ENCODE measurements at regions not wholly inside any gene's neighbourhood (a gene's known extent, or its start where the extent isn't known, plus 50 kb on each side); places are given as distances from the start of the nearest gene placed in this dataset.

DNA sequence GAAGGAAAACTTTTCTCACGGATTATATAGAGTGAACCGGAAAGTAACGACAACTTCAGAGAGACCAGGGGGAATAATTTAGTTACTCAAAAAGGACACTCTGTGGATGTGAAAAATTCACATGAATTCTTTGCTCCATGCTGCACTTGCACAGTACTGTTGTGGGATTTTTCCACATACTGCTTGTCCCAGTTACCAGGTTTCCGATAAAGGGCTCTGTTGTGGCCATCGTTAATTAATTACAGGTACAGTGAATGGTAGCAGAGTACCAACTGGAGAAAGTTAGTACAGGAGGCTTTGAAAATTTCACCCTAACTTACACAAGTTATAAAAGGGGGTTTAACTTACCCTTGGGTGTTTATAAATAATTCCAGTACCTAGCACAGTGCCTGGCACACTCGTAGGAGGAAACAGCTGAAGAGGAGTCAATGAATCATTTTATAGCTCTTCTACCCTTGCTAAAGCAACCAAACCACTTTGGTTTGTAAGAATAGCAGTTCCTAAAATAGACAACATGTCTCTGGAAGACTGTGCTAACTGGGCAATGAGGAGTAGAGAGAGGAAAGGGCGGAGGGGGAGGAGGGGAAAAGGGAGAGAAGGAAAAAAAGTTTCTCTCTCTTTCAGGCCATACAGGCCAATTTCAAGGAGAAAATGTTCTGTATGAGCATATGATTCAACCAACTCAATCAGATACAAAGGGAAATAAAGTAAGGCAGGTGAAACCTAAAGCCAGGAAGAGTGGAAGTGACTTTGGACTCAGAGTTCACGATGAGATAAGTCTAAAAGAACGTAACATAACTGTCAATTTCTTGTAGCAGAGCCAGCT lies 98.3 kb upstream of the MAGI3 start:
- TF ChIP-seq NR2F2 (IDR thresholded peaks at IDR 0.05) (no peak), HNF4A (conservative IDR thresholded peaks at IDR 0.05) (no peak), HNF4G (IDR thresholded peaks at IDR 0.05) (no peak), ATF3 (IDR thresholded peaks at IDR 0.05) (no peak), RXRA (IDR thresholded peaks at IDR 0.05) (no peak), GABPA (IDR thresholded peaks at IDR 0.05 in 1 of 2, conservative IDR thresholded peaks at IDR 0.05 in 1 of 2) (no peak), EGR1 (IDR thresholded peaks at IDR 0.05; ENCODE audit: low read depth in 2 of 2) (no peak), FOXA2 (IDR thresholded peaks at IDR 0.05) (no peak), TAF1 (conservative IDR thresholded peaks at IDR 0.05) (no peak), YY1 (IDR thresholded peaks at IDR 0.05) (no peak), FOXA1 (IDR thresholded peaks at IDR 0.05) (no peak), MAX (IDR thresholded peaks at IDR 0.05) (no peak), CTCF (IDR thresholded peaks at IDR 0.05; ENCODE audit: low read depth, low read length, missing input control) (no peak), ZBTB33 (IDR thresholded peaks at IDR 0.05) (no peak)
- WGBS = 77% methylated on average over 9 of the region's 9 CpGs
- no peaks in the 10 kb centered on the region for H3K27me3 ChIP-seq (ENCODE audit: control insufficient read depth in 4 of 4, insufficient read depth in 4 of 4, low read length in 3 of 4)
- DNase-seq (ENCODE audit: low spot score) = no peak
- H3K4me1 ChIP-seq (ENCODE audit: control insufficient read depth in 4 of 4, insufficient read depth in 4 of 4, low read length in 3 of 4) = peaks cover 0 to 8% (median 6%) of the 10 kb centered on the region in 4 donors
- H3K27ac ChIP-seq (ENCODE audit: low read depth in 1 of 2, low read length in 2 of 2) = no peak overlapping the region
- H3K4me3 ChIP-seq (ENCODE audit: low read depth in 1 of 3, low read length in 3 of 3) = no peak overlapping the region
- no peak overlapping the region for H3K9ac ChIP-seq (ENCODE audit: low read depth in 1 of 2, low read length in 2 of 2)
- H3K36me3 ChIP-seq (ENCODE audit: control insufficient read depth in 4 of 4, insufficient read depth in 3 of 4, low read depth in 1 of 4, low read length in 3 of 4) = no peaks in the 10 kb centered on the region
- H3K9me3 ChIP-seq (ENCODE audit: control insufficient read depth in 4 of 4, low read length in 3 of 4) = no peaks in the 10 kb centered on the region

GRCh38 chr1:113292603-113293255 lies 97.6 kb upstream of the MAGI3 start:
- H3K9me3 ChIP-seq (ENCODE audit: control insufficient read depth in 4 of 4, low read length in 3 of 4) = no peaks in the 10 kb centered on the region
- H3K9ac ChIP-seq (ENCODE audit: low read depth in 1 of 2, low read length in 2 of 2) = no peak overlapping the region
- DNase-seq (ENCODE audit: low spot score) = no peak
- no peaks in the 10 kb centered on the region for H3K36me3 ChIP-seq (ENCODE audit: control insufficient read depth in 4 of 4, insufficient read depth in 3 of 4, low read depth in 1 of 4, low read length in 3 of 4)
- 36% methylated on average over 2 of the region's 2 CpGs for WGBS
- no peak overlapping the region for H3K27ac ChIP-seq (ENCODE audit: low read depth in 1 of 2, low read length in 2 of 2)
- no peaks in the 10 kb centered on the region for H3K27me3 ChIP-seq (ENCODE audit: control insufficient read depth in 4 of 4, insufficient read depth in 4 of 4, low read length in 3 of 4)
- peaks cover 0 to 8% (median 6%) of the 10 kb centered on the region in 4 donors for H3K4me1 ChIP-seq (ENCODE audit: control insufficient read depth in 4 of 4, insufficient read depth in 4 of 4, low read length in 3 of 4)
- H3K4me3 ChIP-seq (ENCODE audit: low read depth in 1 of 3, low read length in 3 of 3) = no peak overlapping the region
- TF ChIP-seq CTCF (IDR thresholded peaks at IDR 0.05; ENCODE audit: low read depth, low read length, missing input control) (no peak), MAX (IDR thresholded peaks at IDR 0.05) (peak; percentile 33), JUND (IDR thresholded peaks at IDR 0.05) (peak in 1 of 2 donors; percentile 49), RXRA (IDR thresholded peaks at IDR 0.05) (peak; percentile 82 to 86), TAF1 (conservative IDR thresholded peaks at IDR 0.05) (no peak), YY1 (IDR thresholded peaks at IDR 0.05) (no peak), SP1 (IDR thresholded peaks at IDR 0.05) (peak; percentile 77), ZBTB33 (IDR thresholded peaks at IDR 0.05) (no peak), ATF3 (IDR thresholded peaks at IDR 0.05) (no peak), HNF4G (IDR thresholded peaks at IDR 0.05) (peak; percentile 97)
